Heart right ventricle (tissue), 16 donors: ENCODE measurements at regions not wholly inside any gene's neighbourhood (a gene's known extent, or its start where the extent isn't known, plus 50 kb on each side); places are given as distances from the start of the nearest gene placed in this dataset.

ENCODE experiments used
- ATAC-seq, 8 donors: fragments of 200-7000 bp; cut with Tn5 transposase; one replicate each; pipeline ENCODE4 v1.9.1; 2020; ENCODE audit warnings: mild to moderate bottlenecking in 8 of 8, moderate library complexity in 8 of 8, moderate number of reproducible peaks in 1 of 8
- DNase-seq, 2 donors: peaks; one replicate each; pipeline ENCODE4 v3.0.0-alpha.2; 2020
- H3K27ac ChIP-seq, 10 donors: fragments of 200-600 bp; sonication (generic) in 2 of 10; one replicate each; pipeline versions ENCODE4 v1.5.0 to v1.8.0; 2020 to 2022; ENCODE audit warnings: mild to moderate bottlenecking in 3 of 10
- H3K27me3 ChIP-seq, 7 donors: fragments of 200-600 bp; one replicate each; pipeline ENCODE4 v1.8.0; 2021 to 2022; ENCODE audit warnings: mild to moderate bottlenecking in 2 of 7
- H3K36me3 ChIP-seq, 9 donors: fragments of 200-600 bp; sonication (generic) in 1 of 9; one replicate each; pipeline versions ENCODE4 v1.5.0 to v1.8.0; 2020 to 2022; ENCODE audit warnings: mild to moderate bottlenecking in 2 of 9
- H3K4me1 ChIP-seq, 9 donors: fragments of 200-600 bp; sonication (generic) in 1 of 9; one replicate each; pipeline versions ENCODE4 v1.5.0 to v1.8.0; 2020 to 2022; ENCODE audit warnings: mild to moderate bottlenecking in 4 of 9
- H3K4me3 ChIP-seq, 10 donors: fragments of 200-600 bp; sonication (generic) in 2 of 10; one replicate each; pipeline versions ENCODE4 v1.5.0 to v1.8.0; 2020 to 2022; ENCODE audit warnings: mild to moderate bottlenecking in 7 of 10, moderate library complexity in 2 of 10
- H3K9me3 ChIP-seq, 11 donors: fragments of 200-600 bp in 10 of 11; sonication (generic) in 2 of 11; one replicate each; pipeline versions ENCODE4 v1.5.0 to v1.8.0; 2013 to 2022; ENCODE audit warnings: mild to moderate bottlenecking in 2 of 11, control low read depth in 1 of 11, moderate library complexity in 1 of 11
- CTCF ChIP-seq, 9 donors: fragments of 200-600 bp; sonication (generic) in 2 of 9; IDR thresholded peaks; one replicate each; pipeline versions ENCODE4 v1.5.0 to v1.8.0; 2021 to 2022; ENCODE audit warnings: antibody characterized with exemption in 9 of 9, mild to moderate bottlenecking in 5 of 9, moderate library complexity in 1 of 9
- WGBS, 2 donors: extraction: QIAGEN DNeasy Blood & Tissue Kit; methylation state at CpG; one replicate each; pipeline ENCODE4 v1.1.7; 2013; ENCODE audit warnings: inconsistent platforms in 1 of 2; 5-methylcytosine and 5-hydroxymethylcytosine counted together
- intact Hi-C, 10 donors: fragments of 100-400 bp; cut with DNase I; formaldehyde crosslinking; loops; one replicate each; pipeline versions ENCODE4 v1.11.1 to v1.14.2; 2022
- donor health status: Arrhythmogenic right ventricular cardiomyopathy.
- donor health status: ischemic (EF 13 %, LVEDD 7.1; RV severe dilation, severe dysfunction).
- donor health status: healthy with polysubstance abuse.
- donor health status: DM: no; HTN: yes; CAD: no.
- donor health status: DM: no; HTN: no; CAD: no.
- donor health status: ischemic (EF 25% LVEDD 6.9; RV normal size, moderate dysfunction).
- donor health status: ischemic (EF 25% LVEDD 5.7; RV mildly dilated, moderate dysfunction).
- donor health status: healthy.
- donor health status: DM: yes; HTN: yes; CAD: no.
- donor health status: Ischemic cardiomyopathy.
- donor health status: ischemic (EF 35%, LVEDD 5.7; RV mildly dilated, moderate dysfunction).
- donor health status: nonischemic (EF 11% LVEDD 7.7; RV severe dilation, severe dysfunction).
- donor health status: DM: yes; HTN: yes; CAD: no.
- donor health status: PGD.
- donor health status: ischemic (EF 29% LVEDD 5.4; RV normal size, mild dysfunction).
- donor health status: nonischemic (EF 23%, LVEDD 6.1; RV moderate dilation, normal function).

- no peak for DNase-seq
- no peak for TF ChIP-seq CTCF (IDR thresholded peaks at IDR 0.05)
- no peak for ATAC-seq
- Histone ChIP-seq H3K4me1 (no peaks in the 10 kb centered on the region), H3K36me3 (no peaks in the 10 kb centered on the region), H3K4me3 (no peak overlapping the region), H3K27ac (no peak overlapping the region), H3K27me3 (no peaks in the 10 kb centered on the region), H3K9me3 (peaks cover 0 to 21% (median 6%) of the 10 kb centered on the region in 11 donors)
- 74 to 85% methylated on average over 5 of the region's 5 CpGs for WGBS, 2 donors
- intact Hi-C loops = no loop called here
Measured at GRCh38 chr18:77512152-77512551, 262.5 kb downstream of the GALR1 start.

GRCh38 chr18:77517901-77518300 lies 268.3 kb downstream of the GALR1 start:
- H3K4me1 ChIP-seq = no peaks in the 10 kb centered on the region
- intact Hi-C loops = no loop called here
- H3K9me3 ChIP-seq = peaks cover 0 to 16% (median 6%) of the 10 kb centered on the region in 11 donors
- H3K4me3 ChIP-seq = no peak overlapping the region
- 89 to 92% methylated on average over 25 of the region's 25 CpGs for WGBS, 2 donors
- no peaks in the 10 kb centered on the region for H3K27me3 ChIP-seq
- ATAC-seq = peak in 1 of 8 donors; percentile 26
- H3K36me3 ChIP-seq = no peaks in the 10 kb centered on the region
- no peak for DNase-seq
- TF ChIP-seq CTCF (IDR thresholded peaks at IDR 0.05) = no peak
- no peak overlapping the region for H3K27ac ChIP-seq

GRCh38 chr18:77520767-77521166 lies 271.1 kb downstream of the GALR1 start:
- TF ChIP-seq CTCF (IDR thresholded peaks at IDR 0.05) = no peak
- H3K36me3 ChIP-seq = no peaks in the 10 kb centered on the region
- H3K4me3 ChIP-seq = no peak overlapping the region
- intact Hi-C loops = no loop called here
- H3K27ac ChIP-seq = no peak overlapping the region
- H3K4me1 ChIP-seq = no peaks in the 10 kb centered on the region
- no peak for ATAC-seq
- H3K9me3 ChIP-seq = no peaks in the 10 kb centered on the region
- H3K27me3 ChIP-seq = no peaks in the 10 kb centered on the region
- WGBS, 2 donors = 78 to 81% methylated on average over 5 of the region's 5 CpGs
- DNase-seq = no peak

- TF ChIP-seq CTCF (IDR thresholded peaks at IDR 0.05) = no peak
- Histone ChIP-seq H3K27me3 (no peaks in the 10 kb centered on the region), H3K9me3 (no peaks in the 10 kb centered on the region), H3K36me3 (no peaks in the 10 kb centered on the region), H3K4me3 (no peak overlapping the region), H3K27ac (no peak overlapping the region), H3K4me1 (no peaks in the 10 kb centered on the region)
- WGBS, 2 donors = 61 to 65% methylated on average over 9 of the region's 9 CpGs
- no peak for DNase-seq
- intact Hi-C loops = no loop called here
- ATAC-seq = peak in 6 of 8 donors; percentile 46 to 90 (median 72)
Measured at GRCh38 chr18:77522051-77522675, 272.5 kb downstream of the GALR1 start.
